ENCODE measurements at regions not wholly inside any gene's neighbourhood (a gene's known extent, or its start where the extent isn't known, plus 50 kb on each side); places are given as distances from the start of the nearest gene placed in this dataset.

DNA sequence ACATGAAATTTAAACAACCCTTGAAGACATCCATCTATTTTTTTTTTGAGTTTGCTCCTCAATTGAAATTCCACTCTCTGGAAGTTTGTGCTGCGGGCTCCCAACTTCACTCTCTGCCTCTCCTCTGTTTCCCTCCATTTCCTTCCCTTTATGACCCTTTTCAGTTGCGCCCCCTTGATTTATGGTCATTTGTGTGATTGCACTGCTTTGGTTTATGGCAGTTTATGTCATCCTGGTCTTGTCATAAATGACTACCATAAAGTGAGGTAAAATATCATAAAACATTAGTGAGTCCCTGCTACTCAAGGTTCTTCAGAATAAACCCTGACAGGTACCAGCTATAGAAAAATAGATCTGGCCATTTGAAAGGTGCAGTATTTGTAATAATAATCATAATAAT, 348.3 kb upstream of the ZFP64 start:
- no peak for TF ChIP-seq EP300 (IDR thresholded peaks at IDR 0.05)
- TF ChIP-seq, protein P1, sequence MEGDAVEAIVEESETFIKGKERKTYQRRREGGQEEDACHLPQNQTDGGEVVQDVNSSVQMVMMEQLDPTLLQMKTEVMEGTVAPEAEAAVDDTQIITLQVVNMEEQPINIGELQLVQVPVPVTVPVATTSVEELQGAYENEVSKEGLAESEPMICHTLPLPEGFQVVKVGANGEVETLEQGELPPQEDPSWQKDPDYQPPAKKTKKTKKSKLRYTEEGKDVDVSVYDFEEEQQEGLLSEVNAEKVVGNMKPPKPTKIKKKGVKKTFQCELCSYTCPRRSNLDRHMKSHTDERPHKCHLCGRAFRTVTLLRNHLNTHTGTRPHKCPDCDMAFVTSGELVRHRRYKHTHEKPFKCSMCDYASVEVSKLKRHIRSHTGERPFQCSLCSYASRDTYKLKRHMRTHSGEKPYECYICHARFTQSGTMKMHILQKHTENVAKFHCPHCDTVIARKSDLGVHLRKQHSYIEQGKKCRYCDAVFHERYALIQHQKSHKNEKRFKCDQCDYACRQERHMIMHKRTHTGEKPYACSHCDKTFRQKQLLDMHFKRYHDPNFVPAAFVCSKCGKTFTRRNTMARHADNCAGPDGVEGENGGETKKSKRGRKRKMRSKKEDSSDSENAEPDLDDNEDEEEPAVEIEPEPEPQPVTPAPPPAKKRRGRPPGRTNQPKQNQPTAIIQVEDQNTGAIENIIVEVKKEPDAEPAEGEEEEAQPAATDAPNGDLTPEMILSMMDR (IDR thresholded peaks at IDR 0.05): no peak
